Right lobe of liver (tissue), 4 donors: ENCODE measurements at regions not wholly inside any gene's neighbourhood (a gene's known extent, or its start where the extent isn't known, plus 50 kb on each side); places are given as distances from the start of the nearest gene placed in this dataset.

ENCODE experiments used
- CTCF ChIP-seq, 4 donors: fragments of 200-600 bp in 3 of 4; fragments of 450-650 bp in 1 of 4; IDR thresholded peaks; one replicate each; pipeline versions ENCODE4 v1.5.1 to v1.8.0; 2016 to 2022; ENCODE audit warnings: antibody characterized with exemption in 4 of 4, mild to moderate bottlenecking in 2 of 4
- POLR2A ChIP-seq: fragments of 450-650 bp; IDR thresholded peaks from one replicate; pipeline ENCODE4 v1.6.1; 2017; ENCODE audit warnings: antibody characterized with exemption, mild to moderate bottlenecking
- donor health status: DM: no; HTN: no; CAD: no.
- donor health status: DM: no; HTN: no; CAD: no.
- donor health status: DM: no; HTN: yes; CAD: no.

- TF ChIP-seq CTCF (IDR thresholded peaks at IDR 0.05) = no peak
- no peak for TF ChIP-seq POLR2A
Measured at GRCh38 chr2:159879051-159879604, 81.1 kb upstream of the CD302 start.
